HepG2 (cell line): ENCODE measurements at regions not wholly inside any gene's neighbourhood (a gene's known extent, or its start where the extent isn't known, plus 50 kb on each side); places are given as distances from the start of the nearest gene placed in this dataset.

Experiments used
- ATAC-seq: fragments of 200-7000 bp; cut with Tn5 transposase; 3 replicates; pipeline ENCODE4 v1.9.1; 2020; ENCODE audit warnings: mild to moderate bottlenecking, moderate library complexity
- BruUV-seq: library from RNA; stranded (reverse); fragments of 400-500 nt; replicated peaks from 2 replicates; lab custom pipeline; 2021; lab: Mats Ljungman, UMichigan
- CTCF ChIA-PET: fragments of 300-600 bp; formaldehyde crosslinking; extraction: SDS; loops from one replicate; lab custom pipeline; 2021; ENCODE audit warnings: low total read pairs, inconsistent platforms, low intra/inter-chr PET ratio; lab: Yijun Ruan, JAX
- POLR2A ChIA-PET: fragments of 350-600 bp; sonication (Branson Sonifier 250); formaldehyde crosslinking; loops from one replicate; lab custom pipeline; 2020; ENCODE audit warnings: antibody characterized with exemption, inconsistent platforms; lab: Yijun Ruan, JAX
- DNase-seq: peaks from one replicate; pipeline ENCODE4 v3.0.0-alpha.2; 2015; ENCODE audit warnings: low spot score
- FAIRE-seq: peaks from 3 replicates; lab custom pipeline; 2011; peaks lifted over from hg19 to GRCh38; lab: Jason Lieb, UNC
- H2AFZ ChIP-seq: one replicate; pipeline ENCODE4 v1.6.1; 2011; ENCODE audit warnings: low read length, inconsistent platforms
- H3K27ac ChIP-seq: fragments of 300-600 bp; 3 replicates; pipeline ENCODE4 v1.8.0; 2011; ENCODE audit warnings: mixed run types, mild to moderate bottlenecking, mixed read lengths, low read length, inconsistent platforms; ENCODE audit not compliant: insufficient read depth; ENCODE audit errors: extremely low read length
- H3K27me3 ChIP-seq, 2 experiments: fragments of 200-600 bp in 1 of 2; 2 replicates in 1 of 2; 3 replicates in 1 of 2; pipeline versions ENCODE4 v1.6.0 to v1.8.0; 2011; ENCODE audit warnings: low read length in 2 of 2, mild to moderate bottlenecking in 2 of 2, moderate library complexity in 2 of 2, inconsistent platforms in 1 of 2; ENCODE audit not compliant: insufficient read depth in 2 of 2, control insufficient read depth in 1 of 2
- H3K36me3 ChIP-seq, 2 experiments: fragments of 200-600 bp in 1 of 2; replicated peaks in 1 of 2; 2 replicates in 1 of 2; 3 replicates in 1 of 2; pipeline versions ENCODE4 v1.5.1 to v1.8.0; 2011; ENCODE audit warnings: low read length in 2 of 2, inconsistent platforms in 1 of 2; ENCODE audit not compliant: insufficient read depth in 2 of 2, control insufficient read depth in 1 of 2
- H3K4me1 ChIP-seq: 2 replicates; pipeline ENCODE4 v1.5.1; 2012; ENCODE audit warnings: low read length, inconsistent platforms; ENCODE audit not compliant: insufficient read depth
- H3K4me2 ChIP-seq: 2 replicates; pipeline ENCODE4 v1.6.0; 2011; ENCODE audit warnings: low read depth, low read length, inconsistent platforms
- H3K4me3 ChIP-seq, 3 experiments: fragments of 200-600 bp in 1 of 3; sonication (generic), shearing (Covaris generic) in 1 of 3; replicated peaks in 1 of 3; 2 replicates each; pipeline ENCODE4 v1.5.1; 2011 to 2016; ENCODE audit warnings: low read length in 3 of 3, inconsistent platforms in 2 of 3, low read depth in 2 of 3, mild to moderate bottlenecking in 2 of 3, control low read depth in 1 of 3, mixed read lengths in 1 of 3; ENCODE audit not compliant: insufficient read depth in 1 of 3
- H3K79me2 ChIP-seq: one replicate; pipeline ENCODE4 v1.6.1; 2011; ENCODE audit warnings: low read length, inconsistent platforms; ENCODE audit not compliant: insufficient read depth
- H3K9ac ChIP-seq: 2 replicates; pipeline ENCODE4 v1.6.0; 2011; ENCODE audit warnings: mild to moderate bottlenecking, low read depth, low read length, inconsistent platforms; ENCODE audit not compliant: insufficient read depth
- H3K9me3 ChIP-seq: 2 replicates; pipeline ENCODE4 v1.5.1; 2012; ENCODE audit warnings: mild to moderate bottlenecking, low read length
- H4K20me1 ChIP-seq: 2 replicates; pipeline ENCODE4 v1.6.0; 2011; ENCODE audit warnings: inconsistent platforms, mild to moderate bottlenecking, low read length, moderate library complexity; ENCODE audit not compliant: insufficient read depth
- ELF1 ChIP-seq: sonication (generic); formaldehyde crosslinking; IDR thresholded peaks from 2 replicates; pipeline ENCODE4 v1.4.0; 2020; ENCODE audit warnings: missing genetic modification reagents
- FOXA1 ChIP-seq, 2 experiments: fragments of 450-650 bp in 1 of 2; sonication (generic) in 1 of 2; formaldehyde crosslinking in 1 of 2; IDR thresholded peaks; 2 replicates each; pipeline versions ENCODE4 v1.4.0 to v1.6.1; 2016 to 2020; ENCODE audit warnings: missing genetic modification reagents in 1 of 2
- NR2C2 ChIP-seq: sonication (generic); formaldehyde crosslinking; IDR thresholded peaks from 2 replicates; pipeline ENCODE4 v1.4.0; 2020; ENCODE audit warnings: missing genetic modification reagents, mild to moderate bottlenecking, moderate library complexity, borderline replicate concordance
- NRL ChIP-seq: sonication (generic); formaldehyde crosslinking; IDR thresholded peaks from 2 replicates; pipeline ENCODE4 v1.5.0; 2020; ENCODE audit warnings: missing genetic modification reagents, mild to moderate bottlenecking, moderate library complexity, borderline replicate concordance
- POLR2AphosphoS2 ChIP-seq: IDR thresholded peaks from 2 replicates; pipeline ENCODE4 v1.6.1; 2011; ENCODE audit warnings: low read depth, low read length, improper control_type of control experiment
- SIX1 ChIP-seq: sonication (generic); formaldehyde crosslinking; IDR thresholded peaks from 2 replicates; pipeline ENCODE4 v1.4.0; 2020; ENCODE audit warnings: missing genetic modification reagents, borderline replicate concordance
- SOX13 ChIP-seq, 3 experiments: fragments of 450-650 bp in 1 of 3; sonication (generic) in 1 of 3; formaldehyde crosslinking in 1 of 3; IDR thresholded peaks in 2 of 3; conservative IDR thresholded peaks in 1 of 3; 2 replicates each; pipeline versions ENCODE4 v1.5.0 to v1.6.1; 2016 to 2020; ENCODE audit warnings: antibody characterized with exemption in 1 of 3, mild to moderate bottlenecking in 1 of 3, missing compliant biosample characterization in 1 of 3, missing genetic modification reagents in 1 of 3, moderate library complexity in 1 of 3
- TOPORS ChIP-seq: sonication (generic); formaldehyde crosslinking; IDR thresholded peaks from 2 replicates; pipeline ENCODE4 v1.8.0; 2023; ENCODE audit warnings: mild to moderate bottlenecking, missing genetic modification reagents
- XRCC5 ChIP-seq: fragments of 200-400 bp; formaldehyde crosslinking; optimal IDR thresholded peaks from 2 replicates; pipeline ENCODE3; 2017; ENCODE audit warnings: mild to moderate bottlenecking, low read length
- ZMAT3 ChIP-seq: sonication (generic); formaldehyde crosslinking; conservative IDR thresholded peaks from 2 replicates; pipeline ENCODE4 v1.7.0; 2021; ENCODE audit warnings: missing genetic modification reagents
- ZNF547 ChIP-seq: sonication (generic); formaldehyde crosslinking; IDR thresholded peaks from 2 replicates; pipeline ENCODE4 v1.5.1; 2020; ENCODE audit warnings: mild to moderate bottlenecking, missing genetic modification reagents
- ZNF577 ChIP-seq: sonication (generic); formaldehyde crosslinking; IDR thresholded peaks from 2 replicates; pipeline ENCODE4 v1.4.0; 2020; ENCODE audit warnings: mild to moderate bottlenecking, low read depth, missing genetic modification reagents, borderline replicate concordance
- ZNF773 ChIP-seq: sonication (generic); formaldehyde crosslinking; IDR thresholded peaks from 2 replicates; pipeline ENCODE4 v1.4.0; 2020; ENCODE audit warnings: missing genetic modification reagents, borderline replicate concordance
- ZNF792 ChIP-seq: IDR thresholded peaks from 2 replicates; pipeline ENCODE4 v1.6.1; 2016
- WGBS: methylation state at CpG from one replicate; pipeline ENCODE4 v1.1.6; 2017; ENCODE audit warnings: low lambda C conversion rate; 5-methylcytosine and 5-hydroxymethylcytosine counted together
- in situ Hi-C: cut with HindIII; loops from 2 replicates; pipeline ENCODE4 v1.10.0; 2017; ENCODE audit warnings: low pct_unique_long_range_greater_than_20kb; ENCODE audit not compliant: extremely low pct_ligation_motif_present
- intact Hi-C: fragments of 100-400 bp; cut with micrococcal nuclease; formaldehyde crosslinking; loops from one replicate; pipeline ENCODE4 v1.10.0; 2022; ENCODE audit not compliant: unreplicated experiment

GRCh38 chr7:86470763-86471162, 172.9 kb upstream of the GRM3 start:
- TF ChIP-seq FOXA1 (IDR thresholded peaks at IDR 0.05) (no peak), FOXA1 (CRISPR knock-in tag; IDR thresholded peaks at IDR 0.05) (no peak), ZNF577 (CRISPR knock-in tag) (no peak), POLR2AphosphoS2 (no peak), ZNF773 (CRISPR knock-in tag) (no peak), XRCC5 (no peak), NRL (CRISPR knock-in tag) (no peak), ZMAT3 (no peak), SIX1 (CRISPR knock-in tag) (no peak), ZNF547 (no peak), SOX13 (IDR thresholded peaks at IDR 0.05) (no peak), SOX13 (CRISPR knock-in tag; conservative IDR thresholded peaks at IDR 0.05 in 1 of 2, IDR thresholded peaks at IDR 0.05 in 1 of 2) (no peak), TOPORS (no peak), NR2C2 (CRISPR knock-in tag) (no peak), ELF1 (CRISPR knock-in tag) (no peak), ZNF792 (no peak)
- intact Hi-C loops (no loop called here), in situ Hi-C loops (loop anchor here (25.0 kb wide), 1 partner anchor 1408 kb away; no protein-coding TSS in a partner anchor)
- no peaks in the 10 kb centered on the region for H3K79me2 ChIP-seq
- WGBS = 0% methylated on average over 1 of the region's 1 CpG
- no peak overlapping the region for H3K4me2 ChIP-seq
- H2AFZ ChIP-seq = no peak overlapping the region
- POLR2A ChIA-PET = no interaction called here
- ATAC-seq = no peak
- H3K27ac ChIP-seq = no peak overlapping the region
- DNase-seq = no peak
- no peak overlapping the region for H3K9ac ChIP-seq
- no TSS peak for BruUV-seq
- H3K9me3 ChIP-seq = no peaks in the 10 kb centered on the region
- H4K20me1 ChIP-seq = no peaks in the 10 kb centered on the region
- no peaks in the 10 kb centered on the region for H3K27me3 ChIP-seq
- no peaks in the 10 kb centered on the region for H3K4me1 ChIP-seq
- no peak for FAIRE-seq
- CTCF ChIA-PET = no interaction called here
- no peak overlapping the region for H3K4me3 ChIP-seq
- no peaks in the 10 kb centered on the region for H3K36me3 ChIP-seq
